ENCODE measurements at regions not wholly inside any gene's neighbourhood (a gene's known extent, or its start where the extent isn't known, plus 50 kb on each side); places are given as distances from the start of the nearest gene placed in this dataset.

- Histone ChIP-seq H3K36me3 (ENCODE audit: insufficient read depth, low read length) (no peaks in the 10 kb centered on the region), H3K4me2 (ENCODE audit: insufficient read depth, low read length) (no peak overlapping the region), H3K4me3 (ENCODE audit: low read depth in 1 of 2, low read length in 2 of 2) (no peak overlapping the region)
Observed at GRCh38 chr15:35288580-35288979, 203.5 kb upstream of the NANOGP8 start.

GRCh38 chr15:35286721-35287120 lies 201.6 kb upstream of the NANOGP8 start:
- no peaks in the 10 kb centered on the region for H3K36me3 ChIP-seq (ENCODE audit: insufficient read depth, low read length)
- H3K4me2 ChIP-seq (ENCODE audit: insufficient read depth, low read length) = no peak overlapping the region
- no peak for ATAC-seq (ENCODE audit: insufficient read depth, low read depth)
- DNase-seq = no peak
- H4K20me1 ChIP-seq (ENCODE audit: insufficient read depth, low read length) = no peaks in the 10 kb centered on the region
- H3K4me1 ChIP-seq (ENCODE audit: insufficient read depth, low read length) = no peaks in the 10 kb centered on the region
- H3K27ac ChIP-seq (ENCODE audit: low read length) = no peak overlapping the region
- TF ChIP-seq EZH2 (IDR thresholded peaks at IDR 0.05; ENCODE audit: borderline replicate concordance, low read depth, low read length, severe bottlenecking) = no peak
- no peaks in the 10 kb centered on the region for H3K27me3 ChIP-seq (ENCODE audit: insufficient read depth, low read length, poor library complexity)
- no peak overlapping the region for H3K4me3 ChIP-seq (ENCODE audit: low read depth in 1 of 2, low read length in 2 of 2)
- no peak overlapping the region for H2AFZ ChIP-seq (ENCODE audit: low read depth, low read length)
- H3K9me3 ChIP-seq (ENCODE audit: insufficient read depth, low read length, severe bottlenecking) = no peaks in the 10 kb centered on the region
- H3K9ac ChIP-seq (ENCODE audit: low read depth, low read length) = no peak overlapping the region
- H3K79me2 ChIP-seq (ENCODE audit: insufficient read depth, low read length) = no peaks in the 10 kb centered on the region

More at GRCh38 chr15:35288580-35288979, 203.5 kb upstream of the NANOGP8 start:
- Histone ChIP-seq H3K27ac (ENCODE audit: low read length) (no peak overlapping the region), H2AFZ (ENCODE audit: low read depth, low read length) (no peak overlapping the region), H4K20me1 (ENCODE audit: insufficient read depth, low read length) (no peaks in the 10 kb centered on the region), H3K9me3 (ENCODE audit: insufficient read depth, low read length, severe bottlenecking) (no peaks in the 10 kb centered on the region), H3K27me3 (ENCODE audit: insufficient read depth, low read length, poor library complexity) (no peaks in the 10 kb centered on the region), H3K79me2 (ENCODE audit: insufficient read depth, low read length) (no peaks in the 10 kb centered on the region), H3K9ac (ENCODE audit: low read depth, low read length) (no peak overlapping the region), H3K4me1 (ENCODE audit: insufficient read depth, low read length) (no peaks in the 10 kb centered on the region)
- DNase-seq (no peak), ATAC-seq (ENCODE audit: insufficient read depth, low read depth) (no peak)
- no peak for TF ChIP-seq EZH2 (IDR thresholded peaks at IDR 0.05; ENCODE audit: borderline replicate concordance, low read depth, low read length, severe bottlenecking)
- TF ChIP-seq CTCF (IDR thresholded peaks at IDR 0.05; ENCODE audit: borderline replicate concordance, extremely low read depth, low read length, poor library complexity, severe bottlenecking) = no peak

- no peaks in the 10 kb centered on the region for H4K20me1 ChIP-seq (ENCODE audit: insufficient read depth, low read length)
- no peaks in the 10 kb centered on the region for H3K4me1 ChIP-seq (ENCODE audit: insufficient read depth, low read length)
- no peaks in the 10 kb centered on the region for H3K27me3 ChIP-seq (ENCODE audit: insufficient read depth, low read length, poor library complexity)
- peaks cover 3% of the 10 kb centered on the region for H3K9me3 ChIP-seq (ENCODE audit: insufficient read depth, low read length, severe bottlenecking)
- H3K27ac ChIP-seq (ENCODE audit: low read length) = no peak overlapping the region
- H3K9ac ChIP-seq (ENCODE audit: low read depth, low read length) = no peak overlapping the region
- H3K36me3 ChIP-seq (ENCODE audit: insufficient read depth, low read length) = no peaks in the 10 kb centered on the region
- TF ChIP-seq CTCF (IDR thresholded peaks at IDR 0.05; ENCODE audit: borderline replicate concordance, extremely low read depth, low read length, poor library complexity, severe bottlenecking) = no peak
- no peaks in the 10 kb centered on the region for H3K79me2 ChIP-seq (ENCODE audit: insufficient read depth, low read length)
- H3K4me2 ChIP-seq (ENCODE audit: insufficient read depth, low read length) = no peak overlapping the region
- no peak overlapping the region for H3K4me3 ChIP-seq (ENCODE audit: low read depth in 1 of 2, low read length in 2 of 2)
- no peak for DNase-seq
- ATAC-seq (ENCODE audit: insufficient read depth, low read depth) = no peak
- no peak overlapping the region for H2AFZ ChIP-seq (ENCODE audit: low read depth, low read length)
Observed at GRCh38 chr15:35282965-35283496, 197.9 kb upstream of the NANOGP8 start.

GRCh38 chr15:35281515-35281914 lies 196.4 kb upstream of the NANOGP8 start:
- no peak for DNase-seq
- no peaks in the 10 kb centered on the region for H3K4me1 ChIP-seq (ENCODE audit: insufficient read depth, low read length)
- H3K27me3 ChIP-seq (ENCODE audit: insufficient read depth, low read length, poor library complexity) = no peaks in the 10 kb centered on the region
- H3K79me2 ChIP-seq (ENCODE audit: insufficient read depth, low read length) = no peaks in the 10 kb centered on the region
- ATAC-seq (ENCODE audit: insufficient read depth, low read depth) = no peak
- H3K36me3 ChIP-seq (ENCODE audit: insufficient read depth, low read length) = no peaks in the 10 kb centered on the region
- no peak overlapping the region for H3K4me3 ChIP-seq (ENCODE audit: low read depth in 1 of 2, low read length in 2 of 2)
- H3K9ac ChIP-seq (ENCODE audit: low read depth, low read length) = no peak overlapping the region
- H3K9me3 ChIP-seq (ENCODE audit: insufficient read depth, low read length, severe bottlenecking) = peaks cover 3% of the 10 kb centered on the region
- no peak overlapping the region for H3K27ac ChIP-seq (ENCODE audit: low read length)
- no peak for TF ChIP-seq CTCF (IDR thresholded peaks at IDR 0.05; ENCODE audit: borderline replicate concordance, extremely low read depth, low read length, poor library complexity, severe bottlenecking)
- no peak for TF ChIP-seq EZH2 (IDR thresholded peaks at IDR 0.05; ENCODE audit: borderline replicate concordance, low read depth, low read length, severe bottlenecking)
- H3K4me2 ChIP-seq (ENCODE audit: insufficient read depth, low read length) = no peak overlapping the region
- H2AFZ ChIP-seq (ENCODE audit: low read depth, low read length) = no peak overlapping the region
- H4K20me1 ChIP-seq (ENCODE audit: insufficient read depth, low read length) = no peaks in the 10 kb centered on the region
